Adrenal gland (tissue), 5 donors: ENCODE measurements at regions not wholly inside any gene's neighbourhood (a gene's known extent, or its start where the extent isn't known, plus 50 kb on each side); places are given as distances from the start of the nearest gene placed in this dataset.

Source experiments
- POLR2A ChIP-seq, 2 donors: fragments of 450-650 bp; IDR thresholded peaks; one replicate each; pipeline ENCODE4 v1.6.1; 2017; ENCODE audit warnings: antibody characterized with exemption in 2 of 2, mild to moderate bottlenecking in 2 of 2, moderate library complexity in 1 of 2
- TF ChIP-seq, protein P1 (sequence below), 6 experiments: fragments of 450-650 bp in 4 of 6; fragments of 200-600 bp in 2 of 6; sonication (generic) in 1 of 6; IDR thresholded peaks; 1 replicate in 5 of 6; 2 replicates in 1 of 6; pipeline versions ENCODE4 v1.5.1 to v1.8.0; 2016 to 2021; ENCODE audit warnings: antibody characterized with exemption in 6 of 6, mild to moderate bottlenecking in 2 of 6, moderate library complexity in 1 of 6
- donor health status: DM: no; HTN: no; CAD: no.

DNA sequence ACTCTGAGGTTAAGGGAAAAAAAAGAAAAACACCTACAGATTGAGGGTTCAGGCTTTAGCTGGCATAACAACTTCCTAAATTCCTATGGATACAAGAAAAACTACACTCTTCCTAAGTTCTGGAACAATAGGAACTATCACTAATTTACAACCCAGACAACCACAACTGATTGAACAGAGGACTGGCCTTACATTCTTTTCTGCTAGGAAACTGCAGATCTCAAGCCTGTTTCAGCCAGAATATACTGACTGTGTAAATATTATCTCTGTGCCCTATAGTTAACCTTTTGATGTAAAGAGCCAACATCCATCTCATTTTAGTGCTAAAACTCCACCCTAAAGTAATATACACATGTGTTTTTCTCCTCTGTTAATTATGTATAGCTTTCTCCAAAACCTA lies 1186.5 kb upstream of the TMPRSS15 start:
- TF ChIP-seq, protein P1, sequence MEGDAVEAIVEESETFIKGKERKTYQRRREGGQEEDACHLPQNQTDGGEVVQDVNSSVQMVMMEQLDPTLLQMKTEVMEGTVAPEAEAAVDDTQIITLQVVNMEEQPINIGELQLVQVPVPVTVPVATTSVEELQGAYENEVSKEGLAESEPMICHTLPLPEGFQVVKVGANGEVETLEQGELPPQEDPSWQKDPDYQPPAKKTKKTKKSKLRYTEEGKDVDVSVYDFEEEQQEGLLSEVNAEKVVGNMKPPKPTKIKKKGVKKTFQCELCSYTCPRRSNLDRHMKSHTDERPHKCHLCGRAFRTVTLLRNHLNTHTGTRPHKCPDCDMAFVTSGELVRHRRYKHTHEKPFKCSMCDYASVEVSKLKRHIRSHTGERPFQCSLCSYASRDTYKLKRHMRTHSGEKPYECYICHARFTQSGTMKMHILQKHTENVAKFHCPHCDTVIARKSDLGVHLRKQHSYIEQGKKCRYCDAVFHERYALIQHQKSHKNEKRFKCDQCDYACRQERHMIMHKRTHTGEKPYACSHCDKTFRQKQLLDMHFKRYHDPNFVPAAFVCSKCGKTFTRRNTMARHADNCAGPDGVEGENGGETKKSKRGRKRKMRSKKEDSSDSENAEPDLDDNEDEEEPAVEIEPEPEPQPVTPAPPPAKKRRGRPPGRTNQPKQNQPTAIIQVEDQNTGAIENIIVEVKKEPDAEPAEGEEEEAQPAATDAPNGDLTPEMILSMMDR (IDR thresholded peaks at IDR 0.05): no peak
- TF ChIP-seq POLR2A (IDR thresholded peaks at IDR 0.05): no peak
